GM19372 (cell line): ENCODE measurements at regions not wholly inside any gene's neighbourhood (a gene's known extent, or its start where the extent isn't known, plus 50 kb on each side); places are given as distances from the start of the nearest gene placed in this dataset.

Experiments used
- ATAC-seq: cut with Tn5 transposase; IDR thresholded peaks from one replicate; pipeline ENCODE4 v1.9.1; 2021; ENCODE audit warnings: mild to moderate bottlenecking, low read depth, moderate library complexity; ENCODE audit not compliant: unreplicated experiment

DNA sequence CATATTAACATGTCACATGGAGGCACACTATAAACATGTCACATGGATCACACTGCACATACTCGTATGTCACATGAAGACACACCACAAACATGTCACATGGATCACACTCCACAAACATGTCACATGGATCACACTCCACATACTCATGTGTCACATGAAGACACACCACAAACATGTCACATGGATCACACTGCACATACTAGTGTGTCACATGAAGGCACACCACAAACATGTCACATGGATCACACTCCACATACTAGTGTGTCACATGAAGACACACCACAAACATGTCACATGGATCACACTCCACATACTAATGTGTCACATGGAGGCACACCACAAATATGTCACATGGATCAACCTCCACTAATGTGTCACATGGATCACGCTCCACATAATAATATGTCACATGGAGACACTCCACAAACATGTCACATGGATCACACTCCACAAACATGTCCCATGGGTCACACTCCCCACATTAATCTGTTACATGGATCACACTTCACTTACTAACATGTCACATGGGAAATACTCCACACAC, 195.6 kb upstream of the PFKP start:
- ATAC-seq = no peak

DNA sequence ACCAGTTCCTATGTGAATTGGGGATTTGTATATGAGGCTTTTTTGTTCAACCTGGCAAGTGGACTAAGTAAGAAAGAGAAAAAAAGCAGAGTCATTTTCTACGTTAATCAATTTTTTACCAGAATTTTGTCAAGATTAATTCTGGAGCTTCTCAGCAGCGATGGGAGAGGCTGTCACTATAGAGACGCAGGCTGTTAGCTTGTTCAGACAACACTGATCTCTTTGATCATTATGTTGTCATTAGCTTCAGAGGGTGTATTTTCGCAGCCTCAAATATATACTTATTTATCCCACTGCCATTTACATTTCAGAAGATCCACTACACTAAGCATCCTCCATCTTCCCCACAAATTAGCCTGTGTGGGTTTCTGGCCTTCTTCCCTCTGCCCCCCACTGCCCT, 196.7 kb upstream of the PFKP start:
- no peak for ATAC-seq

GRCh38 chr10:2867788-2868299, 199.5 kb upstream of the PFKP start:
- no peak for ATAC-seq

DNA sequence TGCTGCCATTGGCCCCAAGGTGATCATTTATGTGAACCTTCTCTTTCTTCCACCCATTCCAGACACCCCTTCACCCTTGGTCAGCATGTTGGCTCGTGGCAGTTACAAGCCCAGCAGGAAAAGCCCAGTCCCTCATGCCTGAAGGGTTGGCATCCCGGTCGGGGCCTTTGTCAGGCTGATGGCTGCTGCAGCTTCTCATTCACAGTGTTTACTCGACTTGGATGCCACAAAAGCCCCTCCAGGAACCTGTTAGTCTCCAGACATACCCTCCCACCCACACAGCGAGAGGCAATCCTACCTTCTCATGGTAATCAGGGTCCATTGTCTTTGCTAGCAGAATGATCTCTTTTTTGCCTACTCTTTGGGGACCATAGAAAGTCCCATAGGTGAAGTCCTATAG, 200.8 kb upstream of the PFKP start:
- no peak for ATAC-seq

- no peak for ATAC-seq
These were observed 205.6 kb upstream of the PFKP start for GRCh38 chr10:2861632-2862210.

DNA sequence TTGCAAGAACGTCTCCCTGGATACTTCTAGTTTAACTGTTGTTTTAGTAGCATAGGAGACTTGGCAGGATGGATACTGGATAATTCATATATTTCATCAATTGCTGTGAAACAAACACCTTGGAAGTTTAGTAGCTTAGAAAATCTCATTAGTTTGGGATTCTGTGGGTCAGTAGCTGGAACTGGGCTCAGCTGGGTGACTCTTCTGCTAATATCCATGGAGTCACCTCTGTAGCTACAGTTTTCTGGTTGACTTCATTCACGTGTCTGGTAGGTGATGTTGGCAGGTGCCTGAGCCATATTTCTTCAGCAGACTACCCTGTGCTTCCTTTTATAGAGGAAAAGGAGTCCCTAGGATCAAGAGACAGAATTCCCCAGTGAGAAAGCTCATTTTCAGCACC, 208.9 kb upstream of the PFKP start:
- no peak for ATAC-seq

DNA sequence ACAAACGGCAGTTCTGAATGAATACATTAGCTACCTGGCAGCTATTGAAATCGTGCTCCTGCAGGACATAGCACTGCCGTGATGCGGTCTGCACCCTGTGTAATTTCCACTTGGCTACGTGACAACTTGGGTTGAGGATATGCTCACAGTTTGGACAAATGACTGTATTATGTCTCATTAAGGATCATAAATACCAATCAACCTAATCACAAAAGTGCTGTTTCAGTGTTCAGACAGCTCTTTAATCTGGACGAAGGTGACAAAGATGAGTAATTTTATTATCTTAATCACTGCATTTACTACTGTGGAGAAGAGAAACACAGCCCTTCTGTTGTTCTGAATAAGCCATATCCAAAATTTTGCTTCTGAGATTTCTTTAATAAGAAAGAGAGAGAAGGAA, 210.8 kb upstream of the PFKP start:
- no peak for ATAC-seq

- no peak for ATAC-seq
These were observed 214.6 kb upstream of the PFKP start for GRCh38 chr10:2852574-2853323.

- ATAC-seq = no peak
These were observed 215.8 kb upstream of the PFKP start for GRCh38 chr10:2851566-2851965.

GRCh38 chr10:2850202-2850601, 217.1 kb upstream of the PFKP start:
- no peak for ATAC-seq

- no peak for ATAC-seq
These were observed 222.4 kb upstream of the PFKP start for GRCh38 chr10:2844925-2845324.

GRCh38 chr10:2839081-2839725, 228.1 kb upstream of the PFKP start:
- peak; percentile 59 for ATAC-seq

- no peak for ATAC-seq
These were observed 229.7 kb upstream of the PFKP start for GRCh38 chr10:2837674-2838073.

DNA sequence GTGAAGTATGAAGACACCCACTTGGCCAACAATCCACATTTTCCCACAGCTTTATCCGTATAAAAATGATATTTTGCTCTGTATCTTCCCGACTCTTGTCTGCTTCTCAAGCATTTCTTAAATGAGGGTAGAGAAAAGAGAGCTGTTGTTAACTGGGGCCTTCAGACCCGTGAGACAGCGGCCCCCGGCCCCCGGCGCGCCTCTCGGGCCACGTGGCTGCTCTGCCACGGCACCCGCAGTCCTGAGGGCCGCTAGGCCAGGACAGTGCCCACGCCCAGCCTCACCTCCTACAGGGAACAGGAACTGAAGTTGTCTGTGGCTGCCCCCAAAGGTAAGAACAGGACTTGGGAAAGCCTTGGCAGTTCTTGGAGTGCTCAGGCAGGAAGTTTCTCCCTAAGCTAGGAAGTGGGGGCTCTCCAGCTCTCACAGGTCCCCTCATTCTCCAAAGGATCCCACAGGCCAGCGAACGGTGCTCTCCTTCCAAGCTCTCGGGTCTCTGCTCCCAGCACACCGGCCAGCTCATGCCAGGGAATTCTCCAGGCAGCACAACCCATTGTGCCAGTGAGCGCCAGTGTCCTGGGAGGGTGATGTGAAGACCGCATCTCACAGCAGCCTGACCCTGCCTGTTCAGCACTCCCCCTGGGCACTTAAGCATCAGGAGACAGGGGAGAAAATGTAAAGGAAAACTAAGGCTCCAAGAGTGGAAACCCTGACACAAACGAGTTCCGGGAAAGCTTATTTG, 230.3 kb upstream of the PFKP start:
- ATAC-seq = no peak

- ATAC-seq = no peak
These were observed 233.1 kb upstream of the PFKP start for GRCh38 chr10:2834214-2834613.

DNA sequence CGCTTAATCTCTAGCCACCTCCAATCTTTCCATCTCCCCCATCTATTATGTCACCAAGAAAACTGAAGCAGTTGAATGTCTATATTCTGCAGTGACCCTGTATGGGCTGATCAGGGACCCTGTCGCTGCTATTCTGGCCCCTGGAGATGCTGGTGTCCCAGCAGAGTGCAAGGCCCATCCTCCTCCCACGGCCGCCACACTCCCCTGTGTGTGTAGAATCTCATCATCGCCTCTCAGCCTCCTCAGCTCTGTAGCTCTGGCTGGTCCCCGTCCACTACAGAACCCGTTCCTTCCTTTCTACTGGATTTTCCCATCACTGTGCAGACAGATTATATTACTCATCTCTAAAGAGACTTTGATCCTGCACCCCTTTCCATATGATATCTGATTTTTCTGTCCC, 235.8 kb upstream of the PFKP start:
- ATAC-seq = no peak

GRCh38 chr10:2828741-2829140, 238.6 kb upstream of the PFKP start:
- ATAC-seq = no peak

GRCh38 chr10:2826675-2827074, 240.7 kb upstream of the PFKP start:
- ATAC-seq = no peak

DNA sequence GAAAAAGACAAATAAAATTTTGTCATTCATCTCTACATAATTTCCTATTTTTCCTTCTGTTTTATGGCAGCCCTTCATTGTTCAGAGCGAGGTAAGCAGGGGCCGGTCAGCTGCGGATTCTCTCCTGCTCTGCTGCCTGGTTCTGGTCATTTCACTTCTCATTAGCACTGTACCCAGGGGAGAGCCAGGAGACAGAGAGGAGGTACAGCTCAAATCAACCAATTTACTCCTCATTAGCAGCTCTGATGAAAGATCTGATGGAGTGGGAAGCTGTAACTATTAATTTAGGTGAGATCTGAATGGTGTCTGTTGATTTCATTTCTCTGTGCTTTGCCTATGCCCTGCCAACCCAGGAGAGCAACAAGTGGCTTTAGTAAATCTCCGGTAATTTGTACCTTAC, 241.5 kb upstream of the PFKP start:
- no peak for ATAC-seq

DNA sequence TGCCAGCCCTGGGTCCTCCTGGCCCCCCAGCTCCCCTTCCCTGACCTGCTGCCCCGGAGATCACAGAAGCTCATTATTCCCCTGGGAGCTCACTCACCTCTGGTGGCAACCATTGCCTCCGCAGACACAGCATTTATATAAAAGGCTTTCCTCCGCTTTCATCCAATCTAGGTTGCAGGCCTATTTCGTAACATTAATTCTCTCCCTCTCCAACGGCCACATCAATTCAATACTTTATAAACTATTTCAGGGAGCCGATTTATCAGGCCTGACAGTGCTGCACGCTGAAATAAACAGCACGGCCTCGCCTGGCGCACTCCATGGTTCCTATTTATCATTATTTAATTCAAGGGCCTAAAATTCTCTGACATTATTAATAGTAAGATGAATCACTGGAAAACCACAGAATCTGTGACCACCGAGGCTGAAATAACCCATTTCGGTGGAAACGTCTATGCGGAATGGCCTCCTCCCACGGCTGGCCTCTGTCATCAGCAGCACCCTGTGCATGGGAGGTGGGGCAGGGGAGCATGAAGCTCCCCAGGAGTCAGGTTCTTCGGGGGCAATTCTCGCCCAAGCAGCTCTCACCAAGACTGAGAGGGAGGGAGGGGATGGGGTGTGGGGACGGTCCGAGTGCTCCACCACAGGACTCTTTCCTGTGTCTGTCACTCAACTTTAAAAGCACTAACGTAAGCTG, 249.3 kb upstream of the PFKP start:
- no peak for ATAC-seq
